Transverse colon (tissue), 4 donors: ENCODE measurements at regions not wholly inside any gene's neighbourhood (a gene's known extent, or its start where the extent isn't known, plus 50 kb on each side); places are given as distances from the start of the nearest gene placed in this dataset.

ENCODE experiments used
- DNase-seq: peaks from one replicate; pipeline ENCODE4 v3.0.0-alpha.2; 2019
- H3K27ac ChIP-seq, 4 donors: fragments of 200-600 bp; sonication (generic); 2 replicates each; pipeline ENCODE4 v1.5.1; 2016 to 2018; ENCODE audit warnings: inconsistent platforms in 4 of 4
- H3K27me3 ChIP-seq: fragments of 200-600 bp; sonication (generic); 2 replicates; pipeline ENCODE4 v1.5.1; 2017; ENCODE audit warnings: inconsistent platforms
- H3K36me3 ChIP-seq, 4 donors: fragments of 200-600 bp; sonication (generic); 2 replicates each; pipeline ENCODE4 v1.5.1; 2017 to 2019; ENCODE audit warnings: inconsistent platforms in 4 of 4
- H3K4me1 ChIP-seq, 4 donors: fragments of 200-600 bp; sonication (generic); 2 replicates each; pipeline ENCODE4 v1.5.1; 2017 to 2020; ENCODE audit warnings: inconsistent platforms in 4 of 4
- H3K4me3 ChIP-seq, 4 donors: fragments of 200-600 bp; sonication (generic); 1 replicate in 1 of 4; 2 replicates in 3 of 4; pipeline versions ENCODE4 v1.5.1 to v1.6.1; 2017 to 2019; ENCODE audit warnings: inconsistent platforms in 4 of 4
- H3K9me3 ChIP-seq, 2 donors: fragments of 200-600 bp; sonication (generic); 2 replicates each; pipeline ENCODE4 v1.5.1; 2017 to 2019; ENCODE audit warnings: inconsistent platforms in 2 of 2
- EP300 ChIP-seq: sonication (generic); formaldehyde crosslinking; IDR thresholded peaks from one replicate; pipeline ENCODE4 v1.6.1; 2017; ENCODE audit warnings: antibody characterized with exemption, low read depth
- POLR2A ChIP-seq: fragments of 450-650 bp; IDR thresholded peaks from one replicate; pipeline ENCODE4 v1.6.1; 2016; ENCODE audit warnings: antibody characterized with exemption, mild to moderate bottlenecking, moderate library complexity
- POLR2AphosphoS5 ChIP-seq, 3 donors: sonication (generic); formaldehyde crosslinking; IDR thresholded peaks; one replicate each; pipeline ENCODE4 v1.6.1; 2016; ENCODE audit warnings: antibody characterized with exemption in 3 of 3
- WGBS, 2 donors: methylation state at CpG; one replicate each; pipeline ENCODE4 v1.1.5; 2018; ENCODE audit warnings: low coverage in 1 of 2; 5-methylcytosine and 5-hydroxymethylcytosine counted together
- in situ Hi-C, 4 donors: fragments of 200-750 bp; cut with MboI; loops; one replicate each; pipeline versions ENCODE4 v1.15.0 to v1.15.1; 2017; ENCODE audit warnings: low sequenced_read_pairs in 3 of 4, low pct_ligation_motif_present in 1 of 4, low pct_unique_long_range_greater_than_20kb in 1 of 4
- intact Hi-C: fragments of 100-400 bp; cut with DNase I; formaldehyde crosslinking; loops from one replicate; pipeline ENCODE4 v1.15.1; 2023; ENCODE audit warnings: low total_unique reads
- TF ChIP-seq, protein P1 (sequence below), 5 experiments: fragments of 200-600 bp in 3 of 5; fragments of 450-650 bp in 2 of 5; sonication (generic) in 3 of 5; IDR thresholded peaks; 1 replicate in 2 of 5; 2 replicates in 3 of 5; pipeline ENCODE4 v1.5.1; 2016 to 2017; ENCODE audit warnings: antibody characterized with exemption in 5 of 5, inconsistent platforms in 3 of 5, mild to moderate bottlenecking in 2 of 5, moderate library complexity in 1 of 5

DNA sequence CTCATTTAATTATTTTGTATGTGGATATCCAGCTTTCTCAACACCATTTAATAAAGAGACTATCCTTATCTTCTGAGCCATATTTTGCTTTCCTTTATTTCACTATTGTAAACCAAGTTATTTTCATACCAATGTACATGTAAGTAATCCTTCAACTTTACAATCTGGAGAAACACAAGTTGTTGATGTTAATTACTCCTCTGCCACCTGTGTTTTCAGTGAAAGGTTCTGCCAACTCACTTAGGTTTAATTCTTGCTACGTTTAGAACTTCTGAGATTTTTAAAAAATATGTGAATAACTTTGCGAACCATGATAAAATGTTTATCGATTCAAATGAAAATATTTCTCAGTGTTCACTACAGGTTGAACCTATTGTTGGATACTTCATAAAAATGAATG, 244.4 kb downstream of the CDH7 start:
- intact Hi-C loops, result no loop called here
- Histone ChIP-seq H3K36me3 (no peaks in the 10 kb centered on the region), H3K27ac (no peak overlapping the region), H3K4me1 (no peaks in the 10 kb centered on the region), H3K9me3 (no peaks in the 10 kb centered on the region), H3K27me3 (no peaks in the 10 kb centered on the region), H3K4me3 (no peak overlapping the region)
- in situ Hi-C loops, result no loop called here
- no peak for DNase-seq
- 64 to 72% methylated on average over 3 of the region's 3 CpGs for WGBS, 2 donors
- no peak for TF ChIP-seq POLR2A
- no peak for TF ChIP-seq EP300
- TF ChIP-seq, protein P1, sequence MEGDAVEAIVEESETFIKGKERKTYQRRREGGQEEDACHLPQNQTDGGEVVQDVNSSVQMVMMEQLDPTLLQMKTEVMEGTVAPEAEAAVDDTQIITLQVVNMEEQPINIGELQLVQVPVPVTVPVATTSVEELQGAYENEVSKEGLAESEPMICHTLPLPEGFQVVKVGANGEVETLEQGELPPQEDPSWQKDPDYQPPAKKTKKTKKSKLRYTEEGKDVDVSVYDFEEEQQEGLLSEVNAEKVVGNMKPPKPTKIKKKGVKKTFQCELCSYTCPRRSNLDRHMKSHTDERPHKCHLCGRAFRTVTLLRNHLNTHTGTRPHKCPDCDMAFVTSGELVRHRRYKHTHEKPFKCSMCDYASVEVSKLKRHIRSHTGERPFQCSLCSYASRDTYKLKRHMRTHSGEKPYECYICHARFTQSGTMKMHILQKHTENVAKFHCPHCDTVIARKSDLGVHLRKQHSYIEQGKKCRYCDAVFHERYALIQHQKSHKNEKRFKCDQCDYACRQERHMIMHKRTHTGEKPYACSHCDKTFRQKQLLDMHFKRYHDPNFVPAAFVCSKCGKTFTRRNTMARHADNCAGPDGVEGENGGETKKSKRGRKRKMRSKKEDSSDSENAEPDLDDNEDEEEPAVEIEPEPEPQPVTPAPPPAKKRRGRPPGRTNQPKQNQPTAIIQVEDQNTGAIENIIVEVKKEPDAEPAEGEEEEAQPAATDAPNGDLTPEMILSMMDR (IDR thresholded peaks at IDR 0.05), result no peak
- no peak for TF ChIP-seq POLR2AphosphoS5 (IDR thresholded peaks at IDR 0.05)

DNA sequence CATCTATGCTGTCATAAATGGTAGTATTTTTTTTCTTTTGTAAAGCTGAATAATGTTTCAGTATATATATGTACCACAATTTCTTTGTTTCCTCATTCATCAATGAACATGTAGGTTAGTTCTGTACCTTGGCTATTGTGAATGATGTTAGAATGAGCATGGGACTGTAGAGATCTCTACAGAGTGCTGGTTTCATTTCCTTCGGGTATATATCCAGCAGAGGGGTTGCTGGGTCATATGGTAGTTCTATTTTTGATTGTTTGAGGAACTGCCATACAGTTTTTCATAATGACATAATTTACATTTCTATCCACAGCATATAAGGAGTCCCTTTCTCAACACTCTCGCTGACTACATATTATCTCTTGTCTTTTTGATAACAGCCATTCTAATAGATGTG, 243.5 kb downstream of the CDH7 start:
- Histone ChIP-seq H3K27ac (no peak overlapping the region), H3K36me3 (no peaks in the 10 kb centered on the region), H3K27me3 (no peaks in the 10 kb centered on the region), H3K4me1 (no peaks in the 10 kb centered on the region), H3K9me3 (no peaks in the 10 kb centered on the region), H3K4me3 (no peak overlapping the region)
- intact Hi-C loops (no loop called here), in situ Hi-C loops (no loop called here)
- 70 to 86% methylated on average over 2 of the region's 2 CpGs for WGBS, 2 donors
- TF ChIP-seq POLR2A (no peak), POLR2AphosphoS5 (IDR thresholded peaks at IDR 0.05) (no peak)
- TF ChIP-seq, protein P1 (IDR thresholded peaks at IDR 0.05), result no peak
- DNase-seq, result no peak

DNA sequence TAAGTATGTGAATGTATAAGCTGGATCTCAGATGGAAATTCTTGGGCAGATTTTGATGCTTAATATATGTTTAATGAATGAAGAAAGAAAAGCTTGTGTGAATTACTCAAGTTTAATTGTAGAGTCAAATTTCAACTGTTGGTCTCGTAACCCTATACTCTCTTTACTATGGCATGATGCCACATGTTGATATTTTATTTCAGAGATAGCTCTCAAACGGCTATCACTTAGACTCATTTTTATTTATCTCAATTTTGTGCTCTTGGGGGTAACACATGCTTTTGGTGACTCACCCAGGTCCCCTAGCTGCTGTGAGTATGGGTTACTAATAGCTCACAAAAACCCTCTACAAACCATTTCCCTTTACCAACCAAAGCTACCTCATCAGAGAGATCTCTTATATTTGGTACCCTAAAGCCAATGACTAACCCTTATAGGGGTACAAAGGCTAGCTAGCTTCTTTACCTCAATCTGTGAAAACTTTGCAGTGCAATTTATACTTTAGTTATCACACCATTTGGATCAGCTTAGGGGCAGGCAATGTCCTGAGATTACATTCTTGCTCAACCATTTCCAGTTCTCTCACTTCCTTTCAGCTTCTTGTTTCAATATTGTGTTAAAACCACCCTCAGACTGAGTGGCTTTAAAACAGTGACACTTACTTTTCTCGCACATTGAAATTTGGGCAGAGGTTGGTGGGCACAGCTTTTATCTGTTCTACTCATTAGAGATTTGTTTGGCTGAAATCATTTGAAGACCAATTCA, 240.3 kb downstream of the CDH7 start:
- Histone ChIP-seq H3K36me3 (no peaks in the 10 kb centered on the region), H3K27me3 (no peaks in the 10 kb centered on the region), H3K4me1 (no peaks in the 10 kb centered on the region), H3K27ac (no peak overlapping the region), H3K9me3 (no peaks in the 10 kb centered on the region), H3K4me3 (no peak overlapping the region)
- DNase-seq, result no peak
- in situ Hi-C loops, result no loop called here
- TF ChIP-seq EP300, result no peak
- no peak for TF ChIP-seq POLR2A
- TF ChIP-seq, protein P1 (IDR thresholded peaks at IDR 0.05), result no peak
- TF ChIP-seq POLR2AphosphoS5 (IDR thresholded peaks at IDR 0.05), result no peak
- 61 to 69% methylated on average over 3 of the region's 3 CpGs for WGBS, 2 donors
- intact Hi-C loops, result no loop called here

DNA sequence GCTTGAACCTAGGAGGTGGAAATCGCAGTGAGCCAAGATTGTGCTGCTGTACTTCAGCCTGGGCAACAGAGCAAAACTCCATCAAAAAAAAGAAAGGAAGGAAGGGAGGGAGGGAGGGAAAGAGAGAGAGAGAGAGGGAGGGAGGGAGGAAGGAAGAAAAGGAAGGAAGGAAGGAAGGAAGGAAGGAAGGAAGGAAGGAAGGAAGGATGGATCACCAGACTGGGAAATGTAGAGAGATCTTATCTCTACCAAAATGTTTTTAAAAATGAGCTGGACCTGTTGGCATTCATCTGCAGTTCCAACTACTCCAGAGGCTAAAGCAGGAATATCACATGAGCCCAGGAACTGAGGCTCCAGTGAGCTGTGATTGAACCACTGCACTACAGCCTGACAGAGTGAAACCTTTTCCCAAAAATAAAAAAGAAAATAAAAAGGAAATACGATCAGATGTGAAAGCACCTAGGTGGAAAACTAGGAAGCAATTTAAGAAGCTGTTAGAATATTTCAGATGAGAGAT, 239.4 kb downstream of the CDH7 start:
- Histone ChIP-seq H3K27ac (no peak overlapping the region), H3K4me1 (no peaks in the 10 kb centered on the region), H3K9me3 (no peaks in the 10 kb centered on the region), H3K4me3 (no peak overlapping the region), H3K27me3 (no peaks in the 10 kb centered on the region), H3K36me3 (no peaks in the 10 kb centered on the region)
- 68 to 76% methylated on average over 2 of the region's 2 CpGs for WGBS, 2 donors
- TF ChIP-seq POLR2A (no peak), EP300 (no peak), POLR2AphosphoS5 (IDR thresholded peaks at IDR 0.05) (no peak)
- TF ChIP-seq, protein P1 (IDR thresholded peaks at IDR 0.05), result no peak
- intact Hi-C loops, result no loop called here
- in situ Hi-C loops, result no loop called here
- DNase-seq, result no peak
